Endothelial cell of umbilical vein (primary cell): ENCODE measurements at regions not wholly inside any gene's neighbourhood (a gene's known extent, or its start where the extent isn't known, plus 50 kb on each side); places are given as distances from the start of the nearest gene placed in this dataset.

ENCODE experiments used
- EZH2 ChIP-seq: IDR thresholded peaks from 2 replicates; pipeline ENCODE4 v1.6.1; 2012; ENCODE audit warnings: borderline replicate concordance, low read depth, mild to moderate bottlenecking, moderate library complexity, low read length, inconsistent platforms; ENCODE audit not compliant: severe bottlenecking
- GATA2 ChIP-seq: IDR thresholded peaks from 2 replicates; pipeline ENCODE4 v1.7.0; 2011; ENCODE audit warnings: low read depth, mild to moderate bottlenecking, moderate library complexity, mixed read lengths, low read length; ENCODE audit not compliant: insufficient read length, insufficient read depth
- JUN ChIP-seq: IDR thresholded peaks from 2 replicates; pipeline ENCODE4 v1.6.1; 2011; ENCODE audit warnings: borderline replicate concordance, low read depth; ENCODE audit not compliant: insufficient read length, insufficient read depth
- POLR2A ChIP-seq: IDR thresholded peaks from 2 replicates; pipeline ENCODE4 v1.6.1; 2012; ENCODE audit warnings: low read depth, mild to moderate bottlenecking, control low read depth, low read length
- POLR2AphosphoS5 ChIP-seq: IDR thresholded peaks from 2 replicates; pipeline ENCODE4 v1.6.1; 2012; ENCODE audit warnings: low read depth, mild to moderate bottlenecking, control low read depth, low read length, moderate library complexity; ENCODE audit not compliant: insufficient read depth
- TF ChIP-seq, protein P1 (sequence below), 2 donors: IDR thresholded peaks; 1 replicate in 1 of 2; 2 replicates in 1 of 2; pipeline ENCODE4 v1.5.1; 2011; ENCODE audit warnings: low read length in 2 of 2, mild to moderate bottlenecking in 2 of 2, moderate library complexity in 2 of 2, control low read depth in 1 of 2, inconsistent platforms in 1 of 2, low read depth in 1 of 2; ENCODE audit not compliant: insufficient read depth in 1 of 2; ENCODE audit errors: extremely low read depth in 1 of 2
- TF ChIP-seq, protein P2 (sequence below): IDR thresholded peaks from 2 replicates; pipeline ENCODE4 v1.6.1; 2011; ENCODE audit not compliant: insufficient read depth, insufficient read length

DNA sequence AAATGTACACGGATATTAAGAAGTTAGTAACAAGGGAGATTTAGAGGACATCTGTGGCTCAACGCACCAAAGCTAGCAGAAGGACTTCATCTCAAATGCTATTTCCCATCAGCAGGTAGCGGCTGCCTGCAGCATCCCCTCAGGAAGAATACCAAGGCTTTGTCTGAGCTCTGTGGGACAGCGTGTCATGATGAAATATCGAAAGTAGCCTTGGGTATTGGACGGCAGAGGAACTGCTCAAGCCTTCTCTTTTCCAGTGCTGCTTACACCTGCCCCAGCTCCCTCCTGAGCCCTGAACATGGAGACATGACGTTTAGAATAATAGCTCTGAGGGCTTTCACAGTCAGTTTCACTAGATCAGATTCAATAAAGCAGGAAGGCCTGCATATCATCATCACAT, 241.6 kb downstream of the SUCLG1 start:
- TF ChIP-seq GATA2 (no peak), POLR2AphosphoS5 (no peak), POLR2A (no peak), JUN (no peak), EZH2 (no peak)
- TF ChIP-seq, protein P1, sequence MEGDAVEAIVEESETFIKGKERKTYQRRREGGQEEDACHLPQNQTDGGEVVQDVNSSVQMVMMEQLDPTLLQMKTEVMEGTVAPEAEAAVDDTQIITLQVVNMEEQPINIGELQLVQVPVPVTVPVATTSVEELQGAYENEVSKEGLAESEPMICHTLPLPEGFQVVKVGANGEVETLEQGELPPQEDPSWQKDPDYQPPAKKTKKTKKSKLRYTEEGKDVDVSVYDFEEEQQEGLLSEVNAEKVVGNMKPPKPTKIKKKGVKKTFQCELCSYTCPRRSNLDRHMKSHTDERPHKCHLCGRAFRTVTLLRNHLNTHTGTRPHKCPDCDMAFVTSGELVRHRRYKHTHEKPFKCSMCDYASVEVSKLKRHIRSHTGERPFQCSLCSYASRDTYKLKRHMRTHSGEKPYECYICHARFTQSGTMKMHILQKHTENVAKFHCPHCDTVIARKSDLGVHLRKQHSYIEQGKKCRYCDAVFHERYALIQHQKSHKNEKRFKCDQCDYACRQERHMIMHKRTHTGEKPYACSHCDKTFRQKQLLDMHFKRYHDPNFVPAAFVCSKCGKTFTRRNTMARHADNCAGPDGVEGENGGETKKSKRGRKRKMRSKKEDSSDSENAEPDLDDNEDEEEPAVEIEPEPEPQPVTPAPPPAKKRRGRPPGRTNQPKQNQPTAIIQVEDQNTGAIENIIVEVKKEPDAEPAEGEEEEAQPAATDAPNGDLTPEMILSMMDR (IDR thresholded peaks at IDR 0.05; ENCODE audit: extremely low read depth in 1 of 2, insufficient read depth in 1 of 2, low read depth in 1 of 2, low read length in 2 of 2): no peak
- TF ChIP-seq, protein P2, sequence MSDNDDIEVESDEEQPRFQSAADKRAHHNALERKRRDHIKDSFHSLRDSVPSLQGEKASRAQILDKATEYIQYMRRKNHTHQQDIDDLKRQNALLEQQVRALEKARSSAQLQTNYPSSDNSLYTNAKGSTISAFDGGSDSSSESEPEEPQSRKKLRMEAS: no peak
